ENCODE measurements at regions not wholly inside any gene's neighbourhood (a gene's known extent, or its start where the extent isn't known, plus 50 kb on each side); places are given as distances from the start of the nearest gene placed in this dataset.

DNA sequence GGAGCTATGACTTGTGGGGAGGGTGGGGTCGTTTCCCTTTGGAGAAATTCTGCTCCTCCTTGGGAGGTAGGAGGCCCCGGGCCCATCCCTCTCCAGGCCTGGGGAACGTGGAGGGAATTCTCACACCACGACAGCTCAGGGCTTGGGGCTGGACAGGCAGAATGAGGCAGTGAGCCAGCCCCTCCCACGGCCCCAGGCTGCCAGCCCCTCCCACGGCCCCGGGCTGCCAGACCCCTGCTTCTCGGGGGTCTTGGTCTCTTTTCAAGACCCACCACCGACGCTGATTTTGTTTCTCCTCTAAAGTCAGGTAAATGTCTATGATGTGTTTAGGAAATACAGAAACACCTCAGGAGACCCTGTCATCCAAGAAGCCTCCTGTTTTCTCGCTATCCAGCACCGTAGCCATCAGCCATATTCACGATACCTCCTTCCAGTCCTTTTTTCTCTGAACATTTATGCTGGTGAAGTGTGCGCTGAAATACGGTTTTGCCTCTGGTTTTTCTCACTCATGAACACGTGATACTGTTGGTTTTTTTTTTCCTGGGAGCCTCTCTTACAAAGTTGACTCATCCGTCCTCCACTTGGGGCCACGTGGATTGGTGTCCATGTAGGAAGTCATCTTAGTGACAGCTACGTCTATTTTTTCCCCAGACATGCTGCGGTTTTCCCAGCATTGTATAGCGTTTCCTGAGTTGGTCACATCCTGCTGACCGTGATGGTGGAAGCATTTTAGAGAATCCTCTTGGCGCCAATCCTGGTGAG is 1219.6 kb downstream of the BRD1 start:
- no peak overlapping the region for H3K4me3 ChIP-seq (ENCODE audit: control insufficient read depth, low read depth, low read length)
- TF ChIP-seq, protein P1, sequence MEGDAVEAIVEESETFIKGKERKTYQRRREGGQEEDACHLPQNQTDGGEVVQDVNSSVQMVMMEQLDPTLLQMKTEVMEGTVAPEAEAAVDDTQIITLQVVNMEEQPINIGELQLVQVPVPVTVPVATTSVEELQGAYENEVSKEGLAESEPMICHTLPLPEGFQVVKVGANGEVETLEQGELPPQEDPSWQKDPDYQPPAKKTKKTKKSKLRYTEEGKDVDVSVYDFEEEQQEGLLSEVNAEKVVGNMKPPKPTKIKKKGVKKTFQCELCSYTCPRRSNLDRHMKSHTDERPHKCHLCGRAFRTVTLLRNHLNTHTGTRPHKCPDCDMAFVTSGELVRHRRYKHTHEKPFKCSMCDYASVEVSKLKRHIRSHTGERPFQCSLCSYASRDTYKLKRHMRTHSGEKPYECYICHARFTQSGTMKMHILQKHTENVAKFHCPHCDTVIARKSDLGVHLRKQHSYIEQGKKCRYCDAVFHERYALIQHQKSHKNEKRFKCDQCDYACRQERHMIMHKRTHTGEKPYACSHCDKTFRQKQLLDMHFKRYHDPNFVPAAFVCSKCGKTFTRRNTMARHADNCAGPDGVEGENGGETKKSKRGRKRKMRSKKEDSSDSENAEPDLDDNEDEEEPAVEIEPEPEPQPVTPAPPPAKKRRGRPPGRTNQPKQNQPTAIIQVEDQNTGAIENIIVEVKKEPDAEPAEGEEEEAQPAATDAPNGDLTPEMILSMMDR (IDR thresholded peaks at IDR 0.05; ENCODE audit: control insufficient read depth, insufficient read depth, low read depth, low read length, missing control alignments) = no peak
- no peak for DNase-seq (ENCODE audit: low read depth)

- H3K4me3 ChIP-seq (ENCODE audit: control insufficient read depth, low read depth, low read length) = no peak overlapping the region
- DNase-seq (ENCODE audit: low read depth) = no peak
- TF ChIP-seq, protein P1 (IDR thresholded peaks at IDR 0.05; ENCODE audit: control insufficient read depth, insufficient read depth, low read depth, low read length, missing control alignments) = no peak
These were observed 1220.9 kb downstream of the BRD1 start for GRCh38 chr22:48606684-48607307.

GRCh38 chr22:48605856-48606481 is 1221.7 kb downstream of the BRD1 start:
- DNase-seq (ENCODE audit: low read depth) = no peak

GRCh38 chr22:48605125-48605524 is 1222.5 kb downstream of the BRD1 start:
- TF ChIP-seq, protein P1 (IDR thresholded peaks at IDR 0.05; ENCODE audit: control insufficient read depth, insufficient read depth, low read depth, low read length, missing control alignments) = no peak
- H3K4me3 ChIP-seq (ENCODE audit: control insufficient read depth, low read depth, low read length) = no peak overlapping the region
- DNase-seq (ENCODE audit: low read depth) = no peak

More at GRCh38 chr22:48605856-48606481, 1221.7 kb downstream of the BRD1 start:
- no peak overlapping the region for H3K4me3 ChIP-seq (ENCODE audit: control insufficient read depth, low read depth, low read length)
- TF ChIP-seq, protein P1 (IDR thresholded peaks at IDR 0.05; ENCODE audit: control insufficient read depth, insufficient read depth, low read depth, low read length, missing control alignments) = no peak

GRCh38 chr22:48603621-48604320 is 1223.9 kb downstream of the BRD1 start:
- TF ChIP-seq, protein P1 (IDR thresholded peaks at IDR 0.05; ENCODE audit: control insufficient read depth, insufficient read depth, low read depth, low read length, missing control alignments) = no peak
- DNase-seq (ENCODE audit: low read depth) = no peak
- H3K4me3 ChIP-seq (ENCODE audit: control insufficient read depth, low read depth, low read length) = no peak overlapping the region

- TF ChIP-seq, protein P1 (IDR thresholded peaks at IDR 0.05; ENCODE audit: control insufficient read depth, insufficient read depth, low read depth, low read length, missing control alignments) = no peak
- H3K4me3 ChIP-seq (ENCODE audit: control insufficient read depth, low read depth, low read length) = no peak overlapping the region
- no peak for DNase-seq (ENCODE audit: low read depth)
These were observed 1224.7 kb downstream of the BRD1 start for GRCh38 chr22:48602805-48603518.

All from AG09309 (cell line).